Keratinocyte (primary cell): ENCODE measurements at regions not wholly inside any gene's neighbourhood (a gene's known extent, or its start where the extent isn't known, plus 50 kb on each side); places are given as distances from the start of the nearest gene placed in this dataset.

Experiments
- DNase-seq: peaks from one replicate; pipeline ENCODE4 v3.0.0-alpha.2; 2011; ENCODE audit warnings: low read depth, missing footprints, low spot score
- FAIRE-seq: peaks from 2 replicates; lab custom pipeline; 2011; peaks lifted over from hg19 to GRCh38; lab: Jason Lieb, UNC
- H2AFZ ChIP-seq: 2 replicates; pipeline ENCODE4 v1.6.0; 2012; ENCODE audit warnings: low read length, control low read depth, inconsistent platforms; ENCODE audit not compliant: control insufficient read depth
- H3K27ac ChIP-seq: 2 replicates; pipeline ENCODE4 v1.5.1; 2011; ENCODE audit warnings: low read length; ENCODE audit not compliant: control insufficient read depth, insufficient read depth
- H3K27me3 ChIP-seq: 3 replicates; pipeline ENCODE4 v1.6.0; 2011; ENCODE audit warnings: low read length; ENCODE audit not compliant: control insufficient read depth, insufficient read depth; ENCODE audit errors: extremely low read depth
- H3K36me3 ChIP-seq, 2 experiments: 2 replicates in 1 of 2; 3 replicates in 1 of 2; pipeline ENCODE4 v1.5.1; 2011; ENCODE audit warnings: low read length in 2 of 2, mild to moderate bottlenecking in 1 of 2; ENCODE audit not compliant: control insufficient read depth in 2 of 2, insufficient read depth in 2 of 2; ENCODE audit errors: extremely low read depth in 1 of 2
- H3K4me1 ChIP-seq: 3 replicates; pipeline ENCODE4 v1.5.1; 2011; ENCODE audit warnings: low read length; ENCODE audit not compliant: control insufficient read depth, insufficient read depth; ENCODE audit errors: extremely low read depth
- H3K4me2 ChIP-seq: 3 replicates; pipeline ENCODE4 v1.6.0; 2011; ENCODE audit warnings: low read depth, low read length; ENCODE audit not compliant: control insufficient read depth, insufficient read depth; ENCODE audit errors: extremely low read depth
- H3K4me3 ChIP-seq, 3 experiments: fragments of 200-600 bp in 1 of 3; sonication (generic) in 1 of 3; 2 replicates in 2 of 3; 3 replicates in 1 of 3; pipeline ENCODE4 v1.5.1; 2011 to 2016; ENCODE audit warnings: low read length in 3 of 3, mild to moderate bottlenecking in 3 of 3, control low read depth in 2 of 3, inconsistent platforms in 1 of 3, low read depth in 1 of 3, mixed read lengths in 1 of 3, mixed run types in 1 of 3, moderate library complexity in 1 of 3; ENCODE audit not compliant: control insufficient read depth in 2 of 3, insufficient read depth in 2 of 3; ENCODE audit errors: extremely low read depth in 1 of 3
- H3K79me2 ChIP-seq: 2 replicates; pipeline ENCODE4 v1.6.0; 2012; ENCODE audit warnings: low read length; ENCODE audit not compliant: control insufficient read depth, insufficient read depth
- H3K9ac ChIP-seq: 3 replicates; pipeline ENCODE4 v1.6.0; 2011; ENCODE audit warnings: low read length; ENCODE audit not compliant: control insufficient read depth, insufficient read depth; ENCODE audit errors: extremely low read depth
- H3K9me1 ChIP-seq: 3 replicates; pipeline ENCODE4 v1.6.0; 2011; ENCODE audit warnings: low read length; ENCODE audit not compliant: control insufficient read depth, insufficient read depth; ENCODE audit errors: extremely low read depth
- H3K9me3 ChIP-seq: 2 replicates; pipeline ENCODE4 v1.5.1; 2012; ENCODE audit warnings: low read depth, low read length; ENCODE audit not compliant: control insufficient read depth
- H4K20me1 ChIP-seq: 3 replicates; pipeline ENCODE4 v1.6.0; 2011; ENCODE audit warnings: low read length; ENCODE audit not compliant: control insufficient read depth, insufficient read depth; ENCODE audit errors: extremely low read depth
- EZH2 ChIP-seq: IDR thresholded peaks from one replicate; pipeline ENCODE4 v1.6.1; 2012; ENCODE audit warnings: inconsistent platforms, mild to moderate bottlenecking, low read length, moderate library complexity
- dilution Hi-C: fragments of 300-500 bp; cut with MboI; formaldehyde crosslinking; loops from one replicate; pipeline ENCODE4 v1.7.0; 2020; ENCODE audit warnings: low sequenced_read_pairs; ENCODE audit not compliant: extremely low pct_ligation_motif_present
- TF ChIP-seq, protein P1 (sequence below), 3 experiments: IDR thresholded peaks in 1 of 3; conservative IDR thresholded peaks in 1 of 3; optimal IDR thresholded peaks in 1 of 3; 2 replicates in 2 of 3; 3 replicates in 1 of 3; pipeline versions ENCODE3 to v1.5.1; 2011; ENCODE audit warnings: low read length in 3 of 3, mild to moderate bottlenecking in 3 of 3, moderate library complexity in 2 of 3, control low read depth in 1 of 3, inconsistent platforms in 1 of 3; ENCODE audit not compliant: insufficient read depth in 2 of 3; ENCODE audit errors: extremely low read depth in 1 of 3

GRCh38 chr17:77487211-77487629 is 346.5 kb downstream of the SEC14L1 start:
- no peak overlapping the region for H3K4me2 ChIP-seq
- no peak overlapping the region for H3K4me3 ChIP-seq
- FAIRE-seq = no peak
- peaks cover 17% of the 10 kb centered on the region for H4K20me1 ChIP-seq
- TF ChIP-seq, protein P1, sequence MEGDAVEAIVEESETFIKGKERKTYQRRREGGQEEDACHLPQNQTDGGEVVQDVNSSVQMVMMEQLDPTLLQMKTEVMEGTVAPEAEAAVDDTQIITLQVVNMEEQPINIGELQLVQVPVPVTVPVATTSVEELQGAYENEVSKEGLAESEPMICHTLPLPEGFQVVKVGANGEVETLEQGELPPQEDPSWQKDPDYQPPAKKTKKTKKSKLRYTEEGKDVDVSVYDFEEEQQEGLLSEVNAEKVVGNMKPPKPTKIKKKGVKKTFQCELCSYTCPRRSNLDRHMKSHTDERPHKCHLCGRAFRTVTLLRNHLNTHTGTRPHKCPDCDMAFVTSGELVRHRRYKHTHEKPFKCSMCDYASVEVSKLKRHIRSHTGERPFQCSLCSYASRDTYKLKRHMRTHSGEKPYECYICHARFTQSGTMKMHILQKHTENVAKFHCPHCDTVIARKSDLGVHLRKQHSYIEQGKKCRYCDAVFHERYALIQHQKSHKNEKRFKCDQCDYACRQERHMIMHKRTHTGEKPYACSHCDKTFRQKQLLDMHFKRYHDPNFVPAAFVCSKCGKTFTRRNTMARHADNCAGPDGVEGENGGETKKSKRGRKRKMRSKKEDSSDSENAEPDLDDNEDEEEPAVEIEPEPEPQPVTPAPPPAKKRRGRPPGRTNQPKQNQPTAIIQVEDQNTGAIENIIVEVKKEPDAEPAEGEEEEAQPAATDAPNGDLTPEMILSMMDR (optimal IDR thresholded peaks at IDR 0.05 in 1 of 3, IDR thresholded peaks at IDR 0.05 in 1 of 3, conservative IDR thresholded peaks at IDR 0.05 in 1 of 3; ENCODE audit: extremely low read depth in 1 of 3, insufficient read depth in 2 of 3, low read length in 3 of 3) = no peak
- TF ChIP-seq EZH2 = no peak
- H3K9me3 ChIP-seq = no peaks in the 10 kb centered on the region
- H2AFZ ChIP-seq = no peak overlapping the region
- H3K9ac ChIP-seq = no peak overlapping the region
- H3K4me1 ChIP-seq = no peaks in the 10 kb centered on the region
- no peaks in the 10 kb centered on the region for H3K27me3 ChIP-seq
- no peak for DNase-seq
- dilution Hi-C loops = no loop called here
- H3K9me1 ChIP-seq = no peaks in the 10 kb centered on the region
- H3K27ac ChIP-seq = no peak overlapping the region
- peaks cover 41 to 57% of the 10 kb centered on the region in 2 experiments for H3K36me3 ChIP-seq
- H3K79me2 ChIP-seq = peaks cover 36% of the 10 kb centered on the region

DNA sequence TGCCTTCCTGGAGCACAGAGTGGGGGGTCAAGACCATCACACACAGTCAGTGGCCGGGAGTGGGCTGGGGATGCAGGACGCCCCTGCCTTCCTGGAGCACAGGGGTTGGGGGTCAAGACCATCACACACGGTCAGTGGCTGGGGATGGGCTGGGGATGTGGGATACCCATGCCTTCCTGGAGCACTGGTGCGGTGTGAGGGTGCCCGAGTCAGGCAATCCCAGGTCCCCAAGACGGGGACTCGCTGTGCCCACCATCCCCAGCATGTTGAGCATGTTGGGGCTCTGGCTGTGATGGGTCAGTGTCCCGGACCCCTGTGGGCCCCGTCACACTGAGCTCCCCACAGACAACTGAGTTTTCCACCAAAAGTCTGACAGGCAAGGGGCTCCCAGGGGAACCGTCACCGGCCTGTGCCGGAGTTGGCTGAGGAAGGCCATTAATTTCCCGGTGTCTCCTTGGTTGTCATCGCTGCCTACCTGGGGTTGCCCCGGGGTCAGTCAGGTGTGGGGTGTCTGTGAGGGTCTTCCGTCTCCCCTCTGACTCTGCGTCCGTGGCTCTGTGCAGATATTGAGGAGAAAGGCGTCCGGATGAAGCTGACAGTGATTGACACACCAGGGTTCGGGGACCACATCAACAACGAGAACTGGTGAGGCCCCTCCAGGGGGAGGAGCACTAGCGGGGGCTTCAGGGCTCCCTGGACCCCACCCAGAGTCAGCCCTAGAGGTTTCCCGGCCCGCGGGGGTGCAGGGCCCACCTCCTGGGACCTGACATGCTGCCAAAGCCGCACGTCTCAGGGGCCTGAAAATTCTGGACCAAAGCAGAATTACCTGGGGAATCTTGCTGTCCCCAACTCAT is 347.1 kb downstream of the SEC14L1 start:
- H3K36me3 ChIP-seq = peaks cover 46 to 60% of the 10 kb centered on the region in 2 experiments
- no peak overlapping the region for H3K4me3 ChIP-seq
- H3K9me1 ChIP-seq = no peaks in the 10 kb centered on the region
- TF ChIP-seq EZH2 = no peak
- TF ChIP-seq, protein P1 (optimal IDR thresholded peaks at IDR 0.05 in 1 of 3, IDR thresholded peaks at IDR 0.05 in 1 of 3, conservative IDR thresholded peaks at IDR 0.05 in 1 of 3; ENCODE audit: extremely low read depth in 1 of 3, insufficient read depth in 2 of 3, low read length in 3 of 3) = no peak
- DNase-seq (no peak), FAIRE-seq (no peak)
- no peak overlapping the region for H2AFZ ChIP-seq
- H3K9me3 ChIP-seq = no peaks in the 10 kb centered on the region
- no peak overlapping the region for H3K4me2 ChIP-seq
- H3K27me3 ChIP-seq = no peaks in the 10 kb centered on the region
- no peak overlapping the region for H3K27ac ChIP-seq
- peaks cover 17% of the 10 kb centered on the region for H4K20me1 ChIP-seq
- no peak overlapping the region for H3K9ac ChIP-seq
- no peaks in the 10 kb centered on the region for H3K4me1 ChIP-seq
- dilution Hi-C loops = no loop called here
- peaks cover 29% of the 10 kb centered on the region for H3K79me2 ChIP-seq
